Left renal pelvis (tissue), 4 donors: ENCODE measurements at regions not wholly inside any gene's neighbourhood (a gene's known extent, or its start where the extent isn't known, plus 50 kb on each side); places are given as distances from the start of the nearest gene placed in this dataset.

Experiments
- DNase-seq, 4 donors: peaks; one replicate each; pipeline ENCODE4 v3.0.0-alpha.2; 2013; ENCODE audit warnings: low read depth in 4 of 4, low spot score in 3 of 4

- no peak for DNase-seq
These were observed 153.1 kb upstream of the SORCS1 start for GRCh38 chr10:107317592-107317991.

GRCh38 chr10:107303203-107303602 lies 138.7 kb upstream of the SORCS1 start:
- DNase-seq: no peak

GRCh38 chr10:107299606-107300005 lies 135.1 kb upstream of the SORCS1 start:
- no peak for DNase-seq

GRCh38 chr10:107284187-107284586 lies 119.7 kb upstream of the SORCS1 start:
- no peak for DNase-seq

GRCh38 chr10:107280293-107280692 lies 115.8 kb upstream of the SORCS1 start:
- DNase-seq: peak in 2 of 4 donors; percentile 10 to 12

GRCh38 chr10:107277591-107277990 lies 113.1 kb upstream of the SORCS1 start:
- DNase-seq: no peak

- no peak for DNase-seq
These were observed 111.3 kb upstream of the SORCS1 start for GRCh38 chr10:107275806-107276205.

- DNase-seq: no peak
These were observed 105.1 kb upstream of the SORCS1 start for GRCh38 chr10:107269626-107270025.

- DNase-seq: no peak
These were observed 100.2 kb upstream of the SORCS1 start for GRCh38 chr10:107264742-107265141.

GRCh38 chr10:107244122-107244521 lies 79.6 kb upstream of the SORCS1 start:
- no peak for DNase-seq

- DNase-seq: no peak
These were observed 73.8 kb upstream of the SORCS1 start for GRCh38 chr10:107238275-107238674.

- no peak for DNase-seq
These were observed 67.5 kb upstream of the SORCS1 start for GRCh38 chr10:107232013-107232412.

- no peak for DNase-seq
These were observed 66.4 kb upstream of the SORCS1 start for GRCh38 chr10:107230887-107231286.

GRCh38 chr10:107215681-107216080 lies 51.2 kb upstream of the SORCS1 start:
- DNase-seq: no peak
